SJCRH30 (cell line): ENCODE measurements at regions not wholly inside any gene's neighbourhood (a gene's known extent, or its start where the extent isn't known, plus 50 kb on each side); places are given as distances from the start of the nearest gene placed in this dataset.
"Not testable (repeated sequence)": the region's sequence is repeated elsewhere in the genome, so short reads cannot be mapped to it uniquely, and the experiment has no call there.

ENCODE experiments used
- DNase-seq, 2 experiments: peaks; one replicate each; pipeline ENCODE4 v3.0.0-alpha.2; 2015 to 2020
- H3K27ac ChIP-seq: fragments of 250-450 bp; sonication (Bioruptor Pico); 2 replicates; pipeline ENCODE4 v1.5.1; 2020; ENCODE audit warnings: mild to moderate bottlenecking, moderate library complexity
- H3K27me3 ChIP-seq: fragments of 250-450 bp; sonication (Bioruptor Pico); 2 replicates; pipeline ENCODE4 v1.5.1; 2020; ENCODE audit warnings: mild to moderate bottlenecking, moderate library complexity
- H3K36me3 ChIP-seq: fragments of 250-450 bp; sonication (Bioruptor Pico); 2 replicates; pipeline ENCODE4 v1.5.1; 2020; ENCODE audit warnings: mild to moderate bottlenecking, moderate library complexity
- H3K4me1 ChIP-seq: fragments of 250-450 bp; sonication (Bioruptor Pico); 2 replicates; pipeline ENCODE4 v1.5.1; 2020; ENCODE audit warnings: mild to moderate bottlenecking, moderate library complexity
- H3K4me3 ChIP-seq: fragments of 250-450 bp; sonication (Bioruptor Pico); 2 replicates; pipeline ENCODE4 v1.5.1; 2020; ENCODE audit warnings: mild to moderate bottlenecking, moderate library complexity
- H3K9me3 ChIP-seq: fragments of 250-450 bp; sonication (Bioruptor Pico); replicated peaks from 2 replicates; pipeline ENCODE4 v1.5.1; 2020; ENCODE audit warnings: mild to moderate bottlenecking, moderate library complexity

- not testable (repeated sequence) for H3K36me3 ChIP-seq, H3K4me3 ChIP-seq, H3K9me3 ChIP-seq, H3K27ac ChIP-seq, H3K27me3 ChIP-seq, DNase-seq, H3K4me1 ChIP-seq
Measured at GRCh38 chr17:26936645-26937044, 357.3 kb upstream of the WSB1 start.

- DNase-seq, H3K4me3 ChIP-seq, H3K9me3 ChIP-seq, H3K4me1 ChIP-seq, H3K27ac ChIP-seq, H3K27me3 ChIP-seq, H3K36me3 ChIP-seq: not testable (repeated sequence)
Measured at GRCh38 chr17:26937750-26938322, 356.1 kb upstream of the WSB1 start.

GRCh38 chr17:26939755-26940154, 354.2 kb upstream of the WSB1 start:
- H3K4me3 ChIP-seq, H3K27me3 ChIP-seq, H3K27ac ChIP-seq, DNase-seq, H3K36me3 ChIP-seq, H3K4me1 ChIP-seq, H3K9me3 ChIP-seq: not testable (repeated sequence)

- DNase-seq, H3K9me3 ChIP-seq, H3K4me3 ChIP-seq, H3K4me1 ChIP-seq, H3K27ac ChIP-seq, H3K27me3 ChIP-seq, H3K36me3 ChIP-seq: not testable (repeated sequence)
Measured at GRCh38 chr17:26940587-26940986, 353.3 kb upstream of the WSB1 start.

- no peak overlapping the region for H3K4me3 ChIP-seq
- H3K36me3 ChIP-seq, result no peaks in the 10 kb centered on the region
- no peaks in the 10 kb centered on the region for H3K4me1 ChIP-seq
- no peak overlapping the region for H3K27ac ChIP-seq
- no peaks in the 10 kb centered on the region for H3K9me3 ChIP-seq
- no peak for DNase-seq
- no peaks in the 10 kb centered on the region for H3K27me3 ChIP-seq
Measured at GRCh38 chr17:26962255-26963162, 331.4 kb upstream of the WSB1 start.

GRCh38 chr17:26963163-26963503, 330.8 kb upstream of the WSB1 start:
- DNase-seq, result no peak
- Histone ChIP-seq H3K4me3 (no peak overlapping the region), H3K4me1 (no peaks in the 10 kb centered on the region), H3K9me3 (no peaks in the 10 kb centered on the region), H3K36me3 (no peaks in the 10 kb centered on the region), H3K27me3 (no peaks in the 10 kb centered on the region), H3K27ac (no peak overlapping the region)

GRCh38 chr17:26965898-26966624, 327.9 kb upstream of the WSB1 start:
- not testable (repeated sequence) for H3K4me1 ChIP-seq, H3K27me3 ChIP-seq, DNase-seq, H3K27ac ChIP-seq, H3K36me3 ChIP-seq, H3K4me3 ChIP-seq, H3K9me3 ChIP-seq

- H3K4me1 ChIP-seq, H3K4me3 ChIP-seq, H3K36me3 ChIP-seq, H3K27me3 ChIP-seq, DNase-seq, H3K27ac ChIP-seq, H3K9me3 ChIP-seq: not testable (repeated sequence)
Measured at GRCh38 chr17:26966625-26967179, 327.2 kb upstream of the WSB1 start.

- not testable (repeated sequence) for DNase-seq, H3K4me3 ChIP-seq, H3K4me1 ChIP-seq, H3K36me3 ChIP-seq, H3K9me3 ChIP-seq, H3K27me3 ChIP-seq, H3K27ac ChIP-seq
Measured at GRCh38 chr17:26981845-26982425, 312.0 kb upstream of the WSB1 start.

- not testable (repeated sequence) for H3K27ac ChIP-seq, H3K9me3 ChIP-seq, H3K27me3 ChIP-seq, H3K36me3 ChIP-seq, DNase-seq, H3K4me3 ChIP-seq, H3K4me1 ChIP-seq
Measured at GRCh38 chr17:26982563-26982962, 311.4 kb upstream of the WSB1 start.

GRCh38 chr17:26987851-26988250, 306.1 kb upstream of the WSB1 start:
- not testable (repeated sequence) for DNase-seq, H3K4me3 ChIP-seq, H3K27me3 ChIP-seq, H3K27ac ChIP-seq, H3K36me3 ChIP-seq, H3K9me3 ChIP-seq, H3K4me1 ChIP-seq

- not testable (repeated sequence) for H3K4me1 ChIP-seq, H3K27me3 ChIP-seq, H3K4me3 ChIP-seq, DNase-seq, H3K36me3 ChIP-seq, H3K27ac ChIP-seq, H3K9me3 ChIP-seq
Measured at GRCh38 chr17:26994648-26995047, 299.3 kb upstream of the WSB1 start.

GRCh38 chr17:26996146-26996916, 297.6 kb upstream of the WSB1 start:
- not testable (repeated sequence) for H3K36me3 ChIP-seq, DNase-seq, H3K4me3 ChIP-seq, H3K27me3 ChIP-seq, H3K9me3 ChIP-seq, H3K4me1 ChIP-seq, H3K27ac ChIP-seq

- not testable (repeated sequence) for H3K9me3 ChIP-seq, DNase-seq, H3K4me3 ChIP-seq, H3K27ac ChIP-seq, H3K4me1 ChIP-seq, H3K27me3 ChIP-seq, H3K36me3 ChIP-seq
Measured at GRCh38 chr17:27007734-27008531, 286.0 kb upstream of the WSB1 start.
